CD4-positive, alpha-beta T cell treated with Interferon alpha-2 for 1 hour (primary cell): ENCODE measurements at regions not wholly inside any gene's neighbourhood (a gene's known extent, or its start where the extent isn't known, plus 50 kb on each side); places are given as distances from the start of the nearest gene placed in this dataset.
"Not testable (repeated sequence)": the region's sequence is repeated elsewhere in the genome, so short reads cannot be mapped to it uniquely, and the experiment has no call there.

Experiments used
- DNase-seq, 2 donors: peaks; one replicate each; pipeline ENCODE4 v3.0.0-alpha.2; 2020 to 2022

DNA sequence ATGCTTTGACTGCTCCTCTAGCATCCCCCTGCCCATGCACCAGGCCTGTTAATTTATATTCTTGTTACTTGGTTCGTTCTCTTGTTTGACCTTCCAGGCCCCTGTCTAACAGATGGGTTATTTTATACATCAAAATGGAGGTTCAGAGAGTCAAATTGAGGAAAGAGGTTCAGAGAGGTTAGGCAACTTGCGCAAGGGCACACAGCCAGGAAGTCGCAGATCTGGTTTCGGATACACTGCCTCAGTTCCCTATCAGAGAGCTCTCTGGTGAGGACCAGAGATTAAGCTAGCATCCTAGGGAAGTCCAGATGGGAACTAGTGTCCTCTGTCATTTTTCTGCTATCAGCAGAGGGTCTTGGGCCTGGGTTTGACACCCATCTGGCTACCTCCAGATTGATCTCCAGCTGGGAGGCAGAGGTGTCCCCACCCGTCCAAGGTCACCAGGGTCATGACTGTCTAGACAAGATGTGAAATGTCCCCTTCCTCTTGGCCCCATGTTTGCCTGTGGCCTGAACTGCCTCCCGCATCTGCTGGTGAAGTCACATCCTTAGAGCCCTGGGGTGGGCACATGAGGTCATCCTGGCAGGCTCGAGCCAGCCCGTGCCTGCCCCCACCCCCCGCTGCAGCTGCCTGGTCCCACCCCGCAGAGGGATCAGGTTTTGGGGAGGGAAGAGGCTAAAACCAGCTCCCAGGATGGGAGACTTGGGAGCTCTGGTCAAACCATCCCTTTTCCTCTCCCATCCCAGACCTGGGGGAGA lies 84.3 kb upstream of the NCOR2 start:
- peak in 1 of 2 donors; percentile 12 for DNase-seq

DNA sequence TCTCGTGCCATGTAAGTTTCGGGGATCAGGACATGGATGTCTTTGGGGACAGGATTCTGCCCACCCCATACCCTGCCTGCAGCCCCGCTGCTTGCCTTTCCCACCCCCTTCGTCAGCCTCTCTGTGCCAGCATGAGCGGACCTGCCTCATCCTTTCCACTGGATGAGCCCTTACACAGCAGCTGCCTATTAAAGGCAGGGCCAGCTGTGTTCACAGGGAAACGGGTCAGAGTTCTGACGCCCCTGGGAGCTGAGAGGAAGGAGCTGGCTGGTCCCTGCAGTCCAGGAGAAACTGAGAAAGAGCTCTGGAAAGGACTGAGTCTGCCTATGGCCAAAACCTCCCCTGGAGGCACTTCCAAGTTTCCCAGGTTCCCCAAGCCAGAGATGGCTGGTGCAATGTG lies 83.5 kb upstream of the NCOR2 start:
- no peak for DNase-seq

DNA sequence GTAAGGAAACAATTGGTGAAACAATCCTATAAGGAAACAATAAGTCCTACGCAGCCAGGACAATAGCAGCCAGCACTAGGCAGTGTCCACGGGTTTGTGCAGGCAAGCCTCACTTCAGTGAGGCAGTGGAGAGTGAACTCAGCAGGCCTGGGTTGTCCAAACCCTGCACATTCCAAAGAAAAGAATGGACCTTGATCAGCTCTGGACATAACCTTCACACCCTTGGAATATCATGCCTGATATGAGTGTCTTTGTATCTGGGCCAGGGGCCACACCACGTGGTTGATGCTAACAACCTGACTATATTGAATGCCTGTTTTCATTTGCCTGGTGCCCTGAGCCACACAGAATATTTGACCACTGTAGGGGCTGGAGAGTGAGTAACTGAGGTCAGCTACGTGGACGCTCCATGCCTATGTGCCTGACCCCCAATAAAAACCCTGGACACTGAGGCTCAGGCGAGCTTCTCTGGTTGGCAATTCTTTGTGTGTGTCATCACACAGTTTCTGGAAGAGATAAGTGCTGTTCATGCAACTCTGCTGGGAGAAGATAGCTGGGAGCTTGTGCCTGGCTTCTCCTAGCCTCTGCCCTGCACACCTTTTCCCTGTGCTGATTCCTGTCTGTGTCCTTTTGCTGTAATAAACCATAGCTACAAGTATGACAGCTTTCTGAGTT lies 81.4 kb upstream of the NCOR2 start:
- DNase-seq, result no peak

DNA sequence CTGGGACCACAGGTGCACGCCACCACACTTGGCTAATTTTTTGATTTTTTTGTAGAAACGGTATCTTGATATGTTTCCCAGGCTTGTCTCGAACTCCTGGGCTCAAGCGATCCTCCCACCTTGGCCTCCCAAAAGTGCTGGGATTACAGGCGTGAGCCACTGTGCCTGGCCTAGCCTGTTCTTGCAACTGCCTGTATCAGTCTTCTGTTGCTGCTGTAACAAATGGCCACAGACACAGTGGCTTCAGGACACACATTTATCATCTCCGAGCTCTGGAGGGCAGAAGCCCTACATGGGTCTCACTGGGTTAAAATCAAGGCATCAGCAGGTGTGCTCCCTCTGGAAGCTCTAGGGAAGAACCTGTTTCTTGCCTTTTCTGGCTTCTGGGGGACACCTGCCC lies 79.9 kb upstream of the NCOR2 start:
- no peak for DNase-seq

DNA sequence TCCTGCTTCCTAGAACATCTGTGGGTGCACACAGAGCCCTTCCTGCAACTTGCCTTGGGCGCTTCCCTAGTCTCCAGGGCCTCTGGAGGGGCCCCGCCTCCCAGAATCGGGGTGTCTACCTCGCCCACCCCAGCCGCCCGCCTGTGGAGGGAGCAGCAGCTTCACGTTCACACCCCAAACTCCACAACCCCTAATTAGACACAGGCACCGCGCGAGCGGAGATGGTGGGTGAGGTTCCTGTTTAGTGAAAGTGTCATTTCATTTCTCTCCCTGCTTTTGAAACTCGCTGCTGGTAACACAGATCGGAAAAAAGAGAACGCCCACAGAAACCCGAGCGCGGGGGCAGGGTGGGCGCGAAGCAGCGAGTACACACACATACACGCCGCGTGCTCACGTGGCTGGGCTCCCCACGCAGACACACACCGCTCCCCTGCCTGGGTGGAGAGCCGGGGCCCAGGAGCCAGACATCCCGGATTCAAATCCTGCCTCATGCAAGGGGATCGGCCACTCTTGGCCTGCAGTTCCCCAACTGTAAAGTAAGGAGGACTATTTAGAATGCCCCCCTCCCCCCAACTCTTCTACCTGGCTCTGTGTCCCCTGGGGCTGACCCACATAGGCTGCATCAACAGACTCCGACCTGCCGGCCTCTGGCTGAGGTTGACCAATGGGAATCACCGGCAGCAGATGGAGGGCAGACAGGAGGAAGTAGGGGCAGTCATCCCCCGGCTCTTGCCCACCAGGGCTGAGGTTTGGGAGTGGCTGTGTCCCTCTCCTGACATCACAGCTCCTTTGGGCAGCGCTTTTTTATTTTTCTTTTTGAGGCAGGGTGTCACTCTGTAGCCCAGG lies 79.2 kb upstream of the NCOR2 start:
- peak; percentile 8 to 23 for DNase-seq

DNA sequence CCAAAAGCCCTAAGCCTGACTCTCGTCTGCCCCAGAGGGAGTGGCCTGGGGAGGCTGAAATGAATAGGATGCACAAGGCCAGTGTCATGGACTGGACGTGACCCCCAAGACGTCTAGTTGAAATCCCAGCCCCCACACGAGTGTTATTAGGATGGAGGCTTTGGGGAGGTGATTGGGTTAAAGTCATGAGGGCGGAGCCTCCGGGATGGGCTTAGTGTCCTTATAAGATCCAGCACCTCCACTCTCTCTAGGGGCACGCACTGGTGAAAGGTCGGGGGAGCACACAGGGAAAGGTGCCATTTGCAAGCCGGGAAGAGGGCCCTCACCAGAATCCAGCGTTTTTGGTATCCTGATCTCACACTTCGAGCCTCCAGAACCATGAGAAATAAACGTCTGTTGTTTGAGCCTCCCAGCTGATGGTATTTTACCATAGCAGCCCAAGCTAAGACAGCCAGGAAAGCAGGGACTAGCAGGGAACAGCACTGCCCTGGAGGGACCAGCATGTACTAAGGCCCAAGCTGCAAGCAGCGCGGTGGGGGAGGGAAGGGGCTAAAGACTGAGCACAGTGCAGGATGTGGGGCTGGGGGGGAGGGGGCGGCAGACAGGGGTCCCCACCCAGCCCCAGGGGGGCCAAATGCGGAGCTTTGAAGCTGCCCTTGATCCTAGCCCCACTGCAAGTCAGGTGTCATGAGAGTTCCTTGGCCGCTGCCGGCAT lies 78.3 kb upstream of the NCOR2 start:
- no peak for DNase-seq

DNA sequence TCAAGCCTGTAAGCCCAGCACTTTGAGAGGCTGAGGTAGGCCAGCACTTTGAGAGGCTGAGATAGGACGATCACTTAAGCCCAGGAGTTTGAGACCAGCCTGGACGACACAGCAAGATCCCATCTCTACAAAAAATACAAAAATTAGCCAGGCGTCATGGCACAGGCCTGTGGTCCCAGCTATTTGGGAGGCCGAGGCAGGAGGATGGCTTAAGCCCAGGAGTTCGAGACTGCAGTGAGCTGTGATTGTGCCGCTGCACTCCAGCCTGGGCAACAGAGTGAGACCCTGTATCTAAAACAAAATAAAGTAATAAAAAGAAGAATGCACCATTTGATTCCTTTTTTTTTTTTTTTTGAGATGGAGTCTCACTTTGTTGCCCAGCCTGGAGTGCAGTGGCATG lies 76.4 kb upstream of the NCOR2 start:
- DNase-seq, result not testable (repeated sequence)

DNA sequence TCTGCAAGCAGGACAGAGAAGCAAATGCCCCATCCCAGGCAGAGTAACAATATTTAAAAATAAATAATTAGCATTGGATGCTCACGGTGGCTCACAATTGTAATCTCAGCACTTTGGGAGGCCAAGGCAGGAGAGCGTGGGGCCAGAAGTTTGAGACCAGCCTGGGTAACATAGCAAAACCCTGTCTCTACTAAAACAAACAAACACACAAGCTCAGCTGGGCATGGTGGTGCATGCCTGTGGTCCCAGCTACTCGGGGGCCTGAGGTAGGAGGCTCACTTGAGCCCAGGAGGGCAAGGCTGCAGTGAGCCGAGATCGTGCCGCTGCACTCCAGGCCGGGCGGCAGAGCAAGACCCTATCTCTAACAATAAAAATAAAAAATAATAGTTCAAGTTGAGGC lies 74.7 kb upstream of the NCOR2 start:
- no peak for DNase-seq

DNA sequence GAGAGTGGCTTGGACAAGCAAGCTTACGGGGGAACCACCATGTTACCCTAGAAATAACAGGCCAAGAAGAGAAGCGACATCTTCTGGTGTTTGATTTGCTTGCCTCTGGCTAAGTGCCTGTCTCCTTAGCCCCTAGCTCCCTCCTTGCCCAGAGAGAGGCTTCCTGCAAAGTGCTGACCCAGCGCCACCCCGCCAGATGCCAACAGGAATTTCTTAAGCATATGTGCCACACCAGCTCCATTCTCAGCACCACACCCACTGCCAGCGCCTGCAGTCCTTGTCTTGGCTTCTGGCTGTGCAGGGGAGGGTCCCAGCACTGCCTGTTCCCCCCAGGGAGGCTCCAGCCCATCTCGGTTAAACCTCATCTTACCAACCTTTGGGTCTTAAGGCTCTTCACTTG lies 74.2 kb upstream of the NCOR2 start:
- DNase-seq, result no peak

DNA sequence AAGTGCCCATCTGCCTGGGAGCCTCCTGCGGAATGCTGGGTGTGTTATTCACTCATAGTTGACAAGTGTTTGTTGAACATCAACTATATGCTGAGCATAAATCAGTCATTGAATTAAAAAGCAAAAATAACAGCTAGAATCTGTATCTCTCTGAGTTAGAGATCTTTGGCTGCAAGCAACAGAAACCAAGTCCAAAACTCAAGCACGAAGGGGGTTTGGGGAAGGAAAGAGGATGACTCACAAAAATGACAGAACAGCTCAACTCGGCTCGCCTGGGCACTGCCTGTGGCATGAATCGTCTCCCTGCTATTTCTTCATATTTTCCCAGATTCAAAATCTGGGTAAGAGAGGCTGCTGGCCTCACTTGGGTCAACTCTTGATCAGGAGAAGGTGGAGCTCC lies 72.6 kb upstream of the NCOR2 start:
- peak in 1 of 2 donors; percentile 29 for DNase-seq

DNA sequence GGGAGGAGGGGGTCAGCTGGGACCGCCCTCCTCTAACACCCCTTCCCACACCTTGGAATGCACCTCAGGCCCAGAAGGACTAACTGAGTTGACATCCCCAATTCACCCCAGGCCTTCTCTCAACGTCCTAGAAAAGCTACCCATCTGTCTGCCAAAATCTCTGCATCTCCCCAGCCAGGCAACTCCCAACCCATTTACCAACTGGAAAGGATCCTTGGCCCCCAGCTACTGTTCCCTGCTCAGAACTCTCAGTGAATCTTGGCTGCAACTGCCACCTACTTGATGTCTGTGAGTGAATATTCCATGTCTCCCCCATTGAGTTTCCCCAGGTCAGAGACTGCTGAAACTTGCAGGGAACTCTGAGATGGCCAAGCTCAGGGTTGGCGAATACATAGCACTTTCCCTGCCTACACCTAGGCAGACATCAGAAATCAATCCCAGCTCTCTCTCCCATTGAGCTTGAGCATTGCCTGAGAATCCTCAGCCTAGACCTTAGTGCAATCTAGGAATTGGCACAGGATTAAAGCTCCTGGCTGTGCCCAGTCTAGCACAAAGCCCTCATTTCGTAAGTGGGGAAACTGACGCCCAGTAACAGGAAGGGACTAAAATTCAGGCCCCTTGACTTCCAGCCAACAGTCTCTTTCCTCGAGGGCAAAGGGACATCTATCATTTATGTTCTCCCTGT lies 71.9 kb upstream of the NCOR2 start:
- no peak for DNase-seq

DNA sequence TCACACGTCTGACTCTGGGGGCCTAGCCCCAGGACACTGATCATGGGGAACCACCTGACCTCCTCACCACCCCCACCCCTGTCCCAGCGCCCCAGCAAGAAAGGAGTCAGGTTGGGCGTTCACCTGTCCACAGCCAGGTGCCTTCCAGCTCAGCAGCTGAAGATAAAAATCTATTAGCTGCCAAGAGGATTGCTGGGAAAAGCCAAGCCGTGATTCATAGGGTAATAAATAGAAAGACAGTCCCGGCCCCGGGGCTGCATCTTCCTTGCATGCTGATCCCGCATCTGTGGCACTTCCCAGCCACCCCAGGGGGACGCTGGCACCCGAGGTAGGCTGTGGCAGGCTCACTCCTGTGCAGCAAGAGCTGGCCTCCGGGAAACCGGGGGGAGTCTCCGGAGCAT lies 70.2 kb upstream of the NCOR2 start:
- no peak for DNase-seq

DNA sequence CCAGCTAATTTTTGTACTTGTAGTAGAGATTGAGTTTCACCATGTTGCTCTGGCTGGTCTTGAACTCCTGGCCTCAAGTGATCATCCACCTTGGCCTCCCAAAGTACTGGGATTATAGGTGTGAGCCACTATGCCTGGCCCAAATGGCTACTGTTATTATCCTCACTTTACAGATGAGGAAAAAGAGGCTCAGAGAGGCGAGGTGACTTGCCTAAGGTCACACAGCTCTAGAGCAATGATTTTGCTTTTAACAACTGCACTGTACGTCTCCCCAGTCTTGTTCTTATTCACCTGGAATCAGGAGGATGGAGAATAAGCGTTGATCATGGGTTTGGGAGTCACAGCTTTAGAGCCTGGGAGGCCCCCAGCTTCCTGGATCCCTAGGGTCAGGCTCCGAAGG lies 69.8 kb upstream of the NCOR2 start:
- no peak for DNase-seq

DNA sequence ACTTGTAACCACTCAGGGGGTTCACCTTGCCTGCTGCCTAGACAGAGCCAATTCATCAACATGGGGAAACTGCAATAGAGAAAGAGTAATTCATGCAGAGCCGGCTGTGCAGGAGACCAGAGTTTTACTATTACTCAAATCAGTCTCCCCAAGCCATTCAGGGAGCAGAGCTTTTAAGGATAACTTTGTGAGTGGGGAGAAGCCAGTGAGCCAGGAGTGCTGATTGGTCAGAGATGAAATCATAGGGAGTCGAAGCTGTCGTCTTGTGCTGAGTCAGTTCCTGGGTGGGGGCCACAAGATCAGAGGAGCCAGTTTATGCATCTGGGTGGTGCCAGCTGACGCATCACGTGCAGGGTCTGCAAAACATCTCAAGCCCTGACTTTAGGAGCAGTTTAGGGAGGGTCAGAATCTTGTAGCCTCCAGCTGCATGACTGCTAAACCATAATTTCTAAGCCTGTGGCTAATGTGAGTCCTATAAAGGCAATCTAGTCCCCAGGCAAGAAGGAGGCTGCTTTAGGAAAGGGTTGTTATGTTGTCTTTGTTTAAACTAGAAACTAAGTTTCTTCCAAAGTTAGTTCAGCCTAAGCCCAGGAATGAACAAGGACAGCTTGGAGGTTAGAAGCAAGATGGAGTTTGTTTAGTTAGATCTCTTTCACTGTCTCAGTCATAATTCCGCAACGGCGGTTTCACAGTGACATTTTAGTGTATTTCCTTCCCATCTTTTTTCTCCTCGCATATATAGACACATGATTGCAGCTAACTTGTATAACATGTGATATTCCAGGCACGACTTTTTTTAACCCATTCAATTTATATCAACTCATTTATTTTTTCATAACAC lies 68.9 kb upstream of the NCOR2 start:
- peak; percentile 57 to 62 for DNase-seq

DNA sequence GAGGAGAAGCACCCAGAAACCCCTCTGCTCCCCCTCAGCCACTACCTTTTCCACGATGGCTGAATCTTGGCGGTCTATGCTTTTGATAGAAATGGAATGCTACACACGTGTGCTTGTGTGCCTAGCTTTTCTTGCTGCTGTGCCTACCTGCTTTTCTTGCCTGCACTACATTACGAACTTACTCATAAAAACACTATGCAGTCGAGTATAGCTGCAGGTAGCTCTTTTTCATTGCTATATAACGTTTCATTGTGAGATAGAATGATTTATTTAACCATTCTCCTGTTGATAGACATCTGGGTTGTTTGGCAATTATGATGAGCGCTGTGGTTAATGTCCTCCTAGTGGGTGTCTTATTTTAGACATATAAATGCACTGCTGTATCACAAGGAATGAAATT lies 67.9 kb upstream of the NCOR2 start:
- DNase-seq, result no peak

DNA sequence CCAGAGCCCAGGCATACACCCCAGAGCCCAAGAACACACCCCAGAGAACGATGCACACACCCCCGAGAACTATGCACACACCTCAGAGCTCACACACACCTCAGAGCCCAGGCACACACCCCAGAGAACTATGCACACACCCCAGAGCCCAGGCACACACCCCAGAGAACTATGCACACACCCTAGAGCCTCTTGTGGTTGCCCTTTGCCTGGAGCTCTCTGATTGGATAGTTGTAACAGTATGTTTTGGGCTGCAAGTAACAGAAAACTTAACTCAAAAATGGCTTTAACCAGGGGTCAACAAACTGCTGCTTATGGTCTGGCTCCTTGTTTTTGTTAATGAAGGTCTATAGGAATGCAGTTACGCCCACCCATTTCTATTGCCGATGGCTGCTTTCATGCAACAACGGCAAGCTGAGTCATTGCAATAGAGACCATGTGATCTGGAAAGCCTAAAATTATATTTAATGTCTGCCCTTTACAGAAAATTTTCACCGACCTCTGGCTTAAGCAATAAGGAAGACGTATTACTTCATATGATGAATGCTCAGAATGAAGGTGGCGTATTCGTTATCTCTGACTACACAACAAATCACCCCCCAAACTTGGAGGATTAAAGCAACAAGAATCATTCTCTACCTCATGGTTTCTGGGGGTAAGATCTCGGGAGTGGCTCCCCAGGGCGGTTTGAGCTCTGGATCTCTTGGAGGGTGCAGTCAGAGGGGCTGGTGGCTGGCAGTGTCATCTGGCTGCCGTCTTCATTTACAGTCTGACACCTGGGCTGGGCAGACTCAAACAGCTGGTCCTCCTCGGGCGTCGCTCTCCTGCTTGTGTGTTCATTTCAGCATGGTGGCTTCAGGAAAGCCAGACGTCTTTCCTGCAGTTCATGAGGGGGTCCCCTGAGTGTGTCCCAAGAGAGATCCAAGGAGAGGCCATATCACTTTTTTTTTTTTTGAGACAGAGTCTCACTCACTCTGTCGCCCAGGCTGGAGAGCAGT lies 66.3 kb upstream of the NCOR2 start:
- DNase-seq, result no peak

DNA sequence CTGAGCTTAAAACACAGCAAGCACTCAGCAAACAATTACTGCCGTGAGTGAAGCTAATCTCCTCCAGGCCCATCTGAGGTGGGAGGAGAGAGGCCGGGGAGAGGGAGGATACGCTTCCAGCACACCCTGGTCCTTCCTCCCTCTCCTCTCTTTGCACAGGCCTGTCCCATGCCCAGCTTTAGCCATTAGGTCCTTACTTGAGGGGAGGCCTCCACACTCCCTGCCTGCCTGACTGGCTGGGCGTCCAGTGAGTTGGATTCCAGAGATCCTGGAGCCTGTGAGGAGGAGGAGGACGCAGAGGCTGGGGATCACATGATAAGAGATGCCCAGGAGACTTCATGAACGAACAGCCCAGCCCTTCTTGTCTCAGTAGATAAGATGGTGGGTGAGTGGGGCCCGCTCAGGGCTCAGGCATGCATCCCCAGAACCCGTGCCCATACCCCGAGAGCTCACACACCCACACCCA lies 65.1 kb upstream of the NCOR2 start:
- DNase-seq, result no peak

DNA sequence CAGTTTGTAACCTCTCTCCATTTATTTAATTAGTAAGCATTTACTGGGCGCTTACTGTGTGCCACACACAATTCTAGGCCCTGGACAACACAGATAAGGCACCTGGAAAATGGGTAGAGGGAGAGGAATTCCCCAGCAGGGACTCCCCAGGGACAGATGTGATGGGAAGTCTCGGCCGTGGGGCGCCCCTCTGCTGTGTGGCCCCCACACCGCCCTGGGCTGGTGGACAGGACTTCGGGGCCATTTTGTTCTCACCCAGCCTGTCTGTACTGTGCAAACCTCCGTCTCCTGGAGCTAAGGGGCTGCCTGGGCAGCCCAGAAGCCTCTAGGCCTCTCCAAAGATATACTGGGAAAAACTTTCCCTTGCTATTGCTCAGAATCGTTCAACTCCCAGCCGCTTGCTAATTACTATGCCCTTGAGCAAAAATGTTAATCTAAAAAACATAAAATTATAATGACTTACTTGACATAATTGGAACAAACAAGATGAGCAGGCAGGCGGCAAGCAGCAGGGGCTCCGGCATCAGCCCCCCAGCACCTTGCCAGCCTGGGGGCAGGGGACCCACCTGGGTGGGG lies 64.4 kb upstream of the NCOR2 start:
- DNase-seq, result no peak

DNA sequence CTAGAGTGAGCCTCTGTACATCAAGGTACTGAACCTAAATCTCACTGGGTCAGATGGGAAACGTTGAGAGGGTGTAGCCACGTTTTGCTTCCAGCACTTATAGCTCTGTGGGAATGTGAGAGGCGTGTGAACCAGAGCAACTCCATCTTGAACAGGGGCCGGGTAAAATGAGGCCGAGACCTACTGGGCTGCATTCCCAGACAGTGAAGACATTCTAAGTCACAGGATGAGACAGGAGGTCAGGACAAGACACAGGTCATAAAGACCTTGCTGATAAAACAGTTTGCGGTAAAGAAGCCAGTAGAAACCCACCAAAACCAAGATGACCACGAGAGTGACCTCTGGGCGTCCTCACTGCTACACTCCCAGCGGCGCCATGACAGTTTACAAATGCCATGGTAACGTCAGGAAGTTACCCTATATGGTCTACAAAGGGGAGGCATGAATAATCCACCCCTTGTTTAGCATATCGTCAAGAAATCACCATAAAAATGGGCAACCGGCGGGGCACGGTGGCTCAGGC lies 63.4 kb upstream of the NCOR2 start:
- no peak for DNase-seq
